Spleen (tissue), 7 donors: ENCODE measurements at regions not wholly inside any gene's neighbourhood (a gene's known extent, or its start where the extent isn't known, plus 50 kb on each side); places are given as distances from the start of the nearest gene placed in this dataset.

Experiments
- POLR2A ChIP-seq, 3 donors: fragments of 450-650 bp; IDR thresholded peaks; one replicate each; pipeline ENCODE4 v1.5.1; 2017; ENCODE audit warnings: antibody characterized with exemption in 3 of 3, mild to moderate bottlenecking in 1 of 3
- TF ChIP-seq, protein P1 (sequence below), 11 experiments: fragments of 200-600 bp in 7 of 11; fragments of 450-650 bp in 4 of 11; sonication (generic) in 4 of 11; IDR thresholded peaks in 8 of 11; conservative IDR thresholded peaks in 3 of 11; 1 replicate in 7 of 11; 2 replicates in 4 of 11; pipeline versions ENCODE4 v1.4.0 to v1.8.0; 2016 to 2021; ENCODE audit warnings: antibody characterized with exemption in 11 of 11, inconsistent platforms in 4 of 11, mild to moderate bottlenecking in 1 of 11
- donor health status: DM: no; HTN: no; CAD: no; lungs with moderate emphysema.
- donor health status: DM: no; HTN: no; CAD: no.
- donor health status: DM: no; HTN: no; CAD: no.

DNA sequence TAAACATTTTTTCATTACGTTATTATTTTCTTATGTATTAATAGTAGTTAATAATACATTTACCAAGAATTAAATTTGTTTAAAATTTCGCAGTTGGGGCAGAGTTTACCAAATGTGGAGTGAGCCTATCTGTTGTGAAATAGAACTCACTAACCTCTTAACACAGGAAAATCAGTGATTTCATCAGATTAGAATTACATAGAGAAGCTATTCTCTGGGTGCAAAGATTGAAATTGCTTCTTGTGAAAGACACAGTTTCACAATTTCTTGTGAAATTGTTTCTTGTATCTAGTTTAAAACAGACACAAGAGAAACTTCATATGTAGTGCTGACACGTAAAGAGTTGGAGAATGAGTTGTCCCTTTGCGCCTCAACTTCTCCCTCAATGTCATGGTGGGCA, 69.4 kb upstream of the PRL start:
- TF ChIP-seq POLR2A (IDR thresholded peaks at IDR 0.05): no peak
- TF ChIP-seq, protein P1, sequence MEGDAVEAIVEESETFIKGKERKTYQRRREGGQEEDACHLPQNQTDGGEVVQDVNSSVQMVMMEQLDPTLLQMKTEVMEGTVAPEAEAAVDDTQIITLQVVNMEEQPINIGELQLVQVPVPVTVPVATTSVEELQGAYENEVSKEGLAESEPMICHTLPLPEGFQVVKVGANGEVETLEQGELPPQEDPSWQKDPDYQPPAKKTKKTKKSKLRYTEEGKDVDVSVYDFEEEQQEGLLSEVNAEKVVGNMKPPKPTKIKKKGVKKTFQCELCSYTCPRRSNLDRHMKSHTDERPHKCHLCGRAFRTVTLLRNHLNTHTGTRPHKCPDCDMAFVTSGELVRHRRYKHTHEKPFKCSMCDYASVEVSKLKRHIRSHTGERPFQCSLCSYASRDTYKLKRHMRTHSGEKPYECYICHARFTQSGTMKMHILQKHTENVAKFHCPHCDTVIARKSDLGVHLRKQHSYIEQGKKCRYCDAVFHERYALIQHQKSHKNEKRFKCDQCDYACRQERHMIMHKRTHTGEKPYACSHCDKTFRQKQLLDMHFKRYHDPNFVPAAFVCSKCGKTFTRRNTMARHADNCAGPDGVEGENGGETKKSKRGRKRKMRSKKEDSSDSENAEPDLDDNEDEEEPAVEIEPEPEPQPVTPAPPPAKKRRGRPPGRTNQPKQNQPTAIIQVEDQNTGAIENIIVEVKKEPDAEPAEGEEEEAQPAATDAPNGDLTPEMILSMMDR (IDR thresholded peaks at IDR 0.05 in 8 of 11, conservative IDR thresholded peaks at IDR 0.05 in 3 of 11): no peak
